ENCODE measurements at regions not wholly inside any gene's neighbourhood (a gene's known extent, or its start where the extent isn't known, plus 50 kb on each side); places are given as distances from the start of the nearest gene placed in this dataset.

DNA sequence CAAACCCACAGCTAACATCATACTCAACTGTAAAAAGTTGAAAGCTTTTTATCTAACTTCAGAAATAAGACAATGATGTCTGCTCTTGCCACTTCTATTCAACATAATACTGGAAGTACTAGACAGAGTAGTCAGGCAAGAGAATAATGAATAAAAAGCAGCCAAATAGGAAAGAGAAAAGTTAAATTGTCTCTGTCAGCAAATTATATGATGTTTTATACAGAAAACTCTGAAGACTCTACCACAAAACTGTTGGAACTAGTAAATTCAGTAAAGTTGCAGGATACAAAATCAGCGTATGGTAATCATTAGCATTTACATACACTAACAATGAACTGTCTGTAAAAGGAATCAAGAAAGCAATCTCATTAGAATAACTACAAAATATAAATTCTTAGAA lies 752.9 kb upstream of the CT83 start:
- no peak for DNase-seq (ENCODE audit: low spot score)

- no peak for DNase-seq (ENCODE audit: low spot score)
Measured at GRCh38 chrX:117196481-117196880, 733.7 kb upstream of the CT83 start.

- no peak for DNase-seq (ENCODE audit: low spot score)
Measured at GRCh38 chrX:117147249-117147648, 684.5 kb upstream of the CT83 start.

GRCh38 chrX:117138070-117138469 lies 675.3 kb upstream of the CT83 start:
- no peak for DNase-seq (ENCODE audit: low spot score)

- DNase-seq (ENCODE audit: low spot score), result no peak
Measured at GRCh38 chrX:117134983-117135382, 672.2 kb upstream of the CT83 start.

DNA sequence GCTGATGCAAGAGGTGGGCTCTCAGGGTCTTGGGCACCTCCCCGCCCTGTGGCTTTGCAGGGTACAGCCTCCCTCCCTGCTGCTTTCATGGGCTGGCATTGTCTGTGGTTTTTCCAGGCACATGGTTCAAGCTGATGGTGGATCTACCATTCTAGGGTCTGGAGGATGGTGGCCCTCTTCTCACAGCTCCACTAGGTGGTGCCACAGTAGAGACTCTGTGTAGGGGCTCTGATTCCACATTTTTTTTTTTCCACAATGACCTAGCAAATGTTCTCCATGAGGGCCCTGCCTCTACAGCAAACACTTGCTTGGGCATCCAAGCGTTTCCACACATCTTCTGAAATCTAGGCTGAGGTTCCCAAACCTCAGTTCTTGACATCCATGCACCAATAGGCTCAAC lies 657.9 kb upstream of the CT83 start:
- no peak for DNase-seq (ENCODE audit: low spot score)

DNA sequence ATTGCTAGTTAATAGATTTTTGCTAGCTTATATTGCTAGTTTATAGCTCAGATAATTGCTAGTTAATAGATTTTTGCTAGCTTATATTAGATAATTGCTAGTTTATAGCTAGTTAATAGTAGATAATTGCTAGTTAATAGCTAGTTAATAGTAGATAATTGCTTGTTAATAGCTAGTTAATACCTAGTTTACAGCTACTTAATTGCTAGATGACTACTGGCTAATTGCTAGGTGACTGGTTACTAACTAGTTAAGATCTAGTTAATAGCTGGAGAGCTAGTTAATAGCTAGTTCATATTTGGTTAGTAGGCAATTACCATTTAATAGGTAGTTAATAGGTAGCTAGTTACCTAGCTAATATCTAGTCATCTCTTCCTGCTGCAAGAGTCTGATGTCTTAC lies 633.8 kb upstream of the CT83 start:
- DNase-seq (ENCODE audit: low spot score), result no peak

DNA sequence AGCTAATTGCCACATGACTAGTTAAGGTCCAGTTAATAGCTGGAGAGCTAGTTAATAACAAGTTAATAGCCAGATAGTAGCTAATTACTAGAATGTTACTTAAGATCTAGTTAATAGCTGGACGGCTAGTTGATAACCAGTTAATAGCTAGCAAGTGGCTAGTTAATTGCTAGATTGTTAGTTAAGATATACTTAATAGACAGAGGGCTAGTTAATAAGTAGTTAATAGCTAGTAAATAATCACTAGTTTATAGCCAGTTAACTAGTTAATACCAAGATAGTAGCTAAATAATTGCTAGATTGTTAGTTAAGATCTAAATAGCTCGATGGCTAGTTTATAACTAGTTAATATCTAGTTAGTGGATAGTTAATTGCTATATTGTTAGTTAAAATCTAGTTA lies 632.6 kb upstream of the CT83 start:
- no peak for DNase-seq (ENCODE audit: low spot score)

DNA sequence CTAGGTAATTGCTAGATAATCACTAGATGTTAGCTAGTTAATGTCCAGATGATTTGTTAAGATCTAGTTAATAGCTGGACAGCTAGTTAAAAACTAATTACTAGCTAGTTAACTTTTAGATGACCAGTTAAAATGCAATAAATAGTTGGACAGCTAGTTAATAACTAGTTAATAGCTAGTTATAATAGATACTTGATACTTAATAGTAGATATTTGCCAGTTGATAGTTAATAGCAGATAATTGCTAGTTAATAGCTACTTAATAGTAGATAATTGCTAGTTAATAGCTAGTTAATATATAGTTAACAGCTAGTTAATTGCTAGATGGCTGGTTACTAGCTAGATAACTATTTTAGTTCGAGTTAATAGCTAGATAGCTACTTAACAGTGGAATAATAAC lies 631.4 kb upstream of the CT83 start:
- no peak for DNase-seq (ENCODE audit: low spot score)

DNA sequence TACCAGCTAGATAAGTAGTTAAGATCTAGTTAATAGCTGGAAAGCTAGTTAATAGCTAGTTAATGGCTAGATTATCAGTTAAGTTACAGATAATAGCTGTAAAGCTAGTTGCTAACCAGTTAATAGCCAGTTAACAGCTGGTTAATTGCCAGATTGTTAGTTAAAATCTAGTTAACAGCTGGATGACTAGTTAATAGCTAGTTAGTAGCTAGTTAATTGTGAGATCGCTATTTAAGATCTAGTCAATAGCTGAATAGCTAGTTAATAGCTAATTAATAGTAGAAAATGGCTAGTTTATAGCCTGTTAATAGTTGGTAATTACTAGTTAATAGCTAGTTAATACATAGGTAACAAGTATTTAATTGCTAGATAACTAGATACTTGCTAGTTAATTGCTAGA lies 630.5 kb upstream of the CT83 start:
- no peak for DNase-seq (ENCODE audit: low spot score)

- no peak for DNase-seq (ENCODE audit: low spot score)
Measured at GRCh38 chrX:117092641-117093040, 629.9 kb upstream of the CT83 start.

DNA sequence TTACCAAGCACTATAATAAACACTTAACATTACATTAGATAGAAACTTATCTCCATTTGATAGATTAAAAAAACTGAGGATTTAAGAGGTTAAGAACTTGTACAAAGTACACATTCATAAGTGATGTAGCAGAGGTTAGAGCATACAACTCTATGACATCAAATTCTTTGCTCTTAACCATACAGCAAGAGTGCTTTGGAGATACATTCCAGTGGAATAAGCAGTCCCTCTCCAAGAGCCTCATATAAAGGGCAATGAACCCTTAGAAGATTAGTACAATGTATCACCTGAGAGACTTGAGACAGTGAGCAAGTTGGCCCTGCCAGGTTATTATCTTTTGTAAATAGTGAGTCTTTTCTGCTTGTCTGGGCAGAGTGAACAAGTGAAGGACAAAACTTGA lies 600.4 kb upstream of the CT83 start:
- DNase-seq (ENCODE audit: low spot score), result no peak

- no peak for DNase-seq (ENCODE audit: low spot score)
Measured at GRCh38 chrX:117059848-117060247, 597.1 kb upstream of the CT83 start.

- DNase-seq (ENCODE audit: low spot score), result no peak
Measured at GRCh38 chrX:117053260-117053659, 590.5 kb upstream of the CT83 start.

DNA sequence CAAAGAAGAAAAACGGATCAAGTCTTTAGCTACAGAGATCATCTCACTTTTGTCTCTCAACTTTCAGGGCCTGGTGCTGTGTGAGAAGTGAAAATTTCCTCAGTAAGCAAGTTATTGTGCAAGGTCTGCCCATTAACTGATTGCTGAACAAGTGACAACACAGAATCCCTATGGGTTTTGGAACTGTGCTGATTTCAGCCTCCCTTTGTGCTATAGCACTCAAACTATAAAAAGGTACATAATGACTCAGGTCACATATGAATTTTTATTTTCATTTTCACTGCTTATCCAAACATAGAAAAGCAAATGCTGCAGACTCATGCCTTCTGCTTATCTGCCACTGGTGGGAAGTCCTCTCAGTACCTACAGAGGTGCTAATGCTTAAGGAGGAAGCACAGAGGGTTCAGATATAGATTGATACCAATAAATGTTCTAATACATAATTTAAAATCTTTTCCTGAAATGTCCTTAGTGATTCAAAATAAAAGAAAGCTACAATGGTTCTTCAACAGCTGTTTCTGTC lies 576.2 kb upstream of the CT83 start:
- no peak for DNase-seq (ENCODE audit: low spot score)

GRCh38 chrX:117010243-117010642 lies 547.5 kb upstream of the CT83 start:
- no peak for DNase-seq (ENCODE audit: low spot score)

DNA sequence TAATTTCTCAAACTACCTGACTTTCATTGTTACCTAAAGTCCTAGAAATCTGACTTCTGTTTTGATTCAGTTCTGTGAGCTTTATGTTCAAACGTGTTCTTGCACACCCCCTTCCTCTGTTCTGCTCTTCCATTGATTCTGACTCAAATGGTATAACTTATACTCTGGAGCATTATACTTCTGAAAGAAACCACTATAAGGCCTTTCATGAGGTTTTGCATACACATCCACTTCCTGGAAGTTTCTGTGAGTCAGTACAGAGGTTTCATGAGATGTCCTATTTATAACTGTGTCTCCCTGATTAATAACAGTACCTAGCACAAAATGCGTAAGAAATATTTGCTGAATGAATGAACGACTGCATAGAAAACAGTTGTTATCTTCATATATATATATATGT lies 540.2 kb upstream of the CT83 start:
- DNase-seq (ENCODE audit: low spot score), result no peak

GRCh38 chrX:116975517-116975916 lies 512.7 kb upstream of the CT83 start:
- DNase-seq (ENCODE audit: low spot score), result no peak

DNA sequence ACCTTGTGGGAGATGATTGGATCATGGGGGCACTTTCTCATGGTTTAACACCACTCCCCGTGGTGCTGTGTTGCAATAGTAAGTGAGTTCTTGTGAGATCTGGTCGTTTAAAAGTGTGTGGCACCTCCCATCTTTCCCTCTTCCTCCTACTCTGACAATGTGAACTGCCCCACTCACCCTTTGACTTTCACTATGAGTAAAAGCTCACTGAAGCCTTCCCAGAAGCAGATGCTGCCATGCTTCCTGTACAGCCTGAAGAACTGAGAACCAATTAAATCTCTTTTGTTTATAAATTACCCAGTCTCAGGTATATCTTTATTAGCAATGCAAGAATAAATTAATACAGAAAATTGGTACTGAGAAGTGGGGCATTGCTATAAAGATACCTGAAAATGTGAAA lies 509.6 kb upstream of the CT83 start:
- no peak for DNase-seq (ENCODE audit: low spot score)

- peak; percentile 2 for DNase-seq (ENCODE audit: low spot score)
Measured at GRCh38 chrX:116961872-116962582, 499.3 kb upstream of the CT83 start.

DNA sequence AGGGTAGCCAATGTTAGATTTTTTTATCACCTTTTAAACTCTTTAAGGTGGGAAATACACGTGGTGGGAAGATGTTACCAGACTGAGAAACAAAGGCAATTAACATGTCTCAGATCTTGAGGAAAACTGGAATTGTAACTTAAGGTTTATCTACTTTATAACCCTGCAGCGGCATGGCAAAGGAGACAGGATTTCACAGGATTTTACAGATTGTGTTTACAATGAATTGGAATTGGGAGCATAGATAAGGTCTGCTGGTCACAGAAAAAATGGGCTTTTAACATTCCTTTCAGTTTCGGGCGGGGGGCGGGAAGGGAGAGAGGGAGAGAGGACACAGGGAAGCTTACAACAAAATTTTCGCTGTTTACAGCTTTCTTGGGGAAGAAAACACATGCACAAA lies 467.5 kb upstream of the CT83 start:
- DNase-seq (ENCODE audit: low spot score), result no peak

- DNase-seq (ENCODE audit: low spot score), result no peak
Measured at GRCh38 chrX:116897526-116897925, 434.8 kb upstream of the CT83 start.

DNA sequence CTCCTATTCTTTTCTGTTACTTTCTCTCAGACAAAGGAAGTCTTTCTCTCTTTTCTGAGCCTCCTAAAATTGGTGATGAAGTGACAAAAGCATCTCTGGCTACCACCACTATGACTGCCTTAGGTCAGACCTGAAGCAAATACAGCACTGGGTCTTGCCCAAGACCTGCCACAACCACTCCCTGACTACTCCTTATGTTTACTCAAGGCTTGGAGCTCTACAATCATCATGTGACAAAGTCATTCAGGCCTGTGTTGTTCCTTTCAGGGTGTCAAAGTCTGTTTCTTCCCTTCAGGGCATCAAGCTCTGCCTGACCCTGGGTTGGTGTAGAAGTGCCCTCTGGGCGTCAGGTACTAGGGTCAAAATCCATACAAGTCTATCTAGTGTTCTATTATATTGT lies 419.2 kb upstream of the CT83 start:
- DNase-seq (ENCODE audit: low spot score), result no peak

DNA sequence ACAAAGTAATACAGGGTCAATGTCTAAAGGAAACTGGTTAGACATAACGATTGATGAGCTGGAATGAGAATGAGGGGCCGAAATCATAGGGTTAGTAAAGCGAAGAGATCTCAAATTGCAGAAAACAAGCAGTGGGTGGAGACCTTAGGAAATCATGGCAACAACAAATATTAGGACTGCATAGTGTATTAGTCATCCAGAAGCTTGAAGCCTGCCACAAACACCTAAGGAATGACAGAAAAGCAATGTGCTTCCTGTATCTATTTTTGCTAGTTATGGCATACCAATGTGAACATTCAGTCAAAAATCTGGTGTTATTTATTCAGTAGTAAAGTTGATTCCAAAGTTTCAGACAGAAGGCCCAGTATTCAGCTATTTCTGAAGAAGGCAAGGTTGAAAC lies 410.9 kb upstream of the CT83 start:
- DNase-seq (ENCODE audit: low spot score), result no peak

Data from HuH-7.5 (cell line).